ENCODE measurements at regions not wholly inside any gene's neighbourhood (a gene's known extent, or its start where the extent isn't known, plus 50 kb on each side); places are given as distances from the start of the nearest gene placed in this dataset.

DNA sequence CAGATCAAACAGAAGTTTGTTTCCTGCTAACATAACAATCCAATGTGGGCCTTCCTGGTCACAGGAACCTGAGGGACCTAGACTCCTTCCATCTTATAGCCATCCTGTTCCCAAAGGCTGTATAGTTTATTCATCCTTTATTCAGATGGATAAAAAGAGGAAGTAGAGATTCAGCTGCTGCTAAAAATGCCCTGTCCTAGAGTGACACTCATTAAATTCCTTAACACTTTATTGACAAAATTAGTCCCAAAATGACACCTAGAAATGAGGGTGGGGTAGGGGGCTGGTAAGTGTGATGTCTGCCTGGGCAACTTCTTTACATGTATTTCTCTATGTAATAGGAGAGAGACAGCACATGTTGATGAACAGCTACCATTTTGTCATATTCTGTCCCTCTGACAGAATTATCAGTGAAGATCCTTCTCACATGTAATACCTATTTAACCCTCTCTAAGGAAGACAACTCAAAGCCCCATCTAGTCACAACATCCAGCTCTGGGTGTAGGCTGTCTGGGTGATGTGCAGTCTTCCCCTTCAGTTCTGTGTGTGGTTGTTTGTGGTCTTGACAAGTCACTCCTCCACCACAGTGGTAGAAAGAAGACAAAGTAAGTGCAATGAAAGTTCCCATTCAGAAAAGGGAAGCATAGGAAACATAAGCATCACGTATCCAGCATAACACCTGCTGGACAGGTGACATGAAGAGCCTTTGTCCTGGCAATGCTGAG, 253.9 kb upstream of the CNTNAP5 start:
- Histone ChIP-seq H3K79me1 (replicated peaks; ENCODE audit: low read length, poor library complexity, severe bottlenecking) (no peaks in the 10 kb centered on the region), H3K14ac (ENCODE audit: low read length in 2 of 2) (no peak overlapping the region), H2BK120ac (ENCODE audit: low read depth, low read length) (no peak overlapping the region), H3K27me3 (ENCODE audit: control insufficient read depth in 1 of 2, insufficient read depth in 1 of 2, low read length in 2 of 2) (no peaks in the 10 kb centered on the region), H4K8ac (ENCODE audit: low read length) (no peak overlapping the region), H2AFZ (ENCODE audit: low read depth, low read length) (no peak overlapping the region), H3K9ac (ENCODE audit: low read length) (no peak overlapping the region), H3K4me1 (ENCODE audit: control insufficient read depth, insufficient read depth, low read depth, low read length) (no peaks in the 10 kb centered on the region), H2BK15ac (ENCODE audit: low read depth, poor library complexity, severe bottlenecking) (no peak overlapping the region), H2BK12ac (ENCODE audit: low read length in 2 of 2) (no peak overlapping the region), H2AK5ac (ENCODE audit: low read length, severe bottlenecking) (no peak overlapping the region), H3K4ac (ENCODE audit: low read depth in 1 of 2, low read length in 2 of 2) (peak overlapping the region in 1 of 2 experiments; percentile 26), H3K18ac (ENCODE audit: low read depth in 1 of 2, low read length in 2 of 2) (no peak overlapping the region), H4K91ac (ENCODE audit: low read length) (no peak overlapping the region), H3K4me2 (ENCODE audit: low read length, poor library complexity, severe bottlenecking) (no peak overlapping the region), H3K4me3 (ENCODE audit: insufficient read depth in 1 of 2, low read depth in 1 of 2, low read length in 2 of 2) (no peak overlapping the region), H3K9me3 (ENCODE audit: control insufficient read depth, low read length) (peaks cover 33% of the 10 kb centered on the region), H3K27ac (ENCODE audit: low read length, poor library complexity, severe bottlenecking) (no peak overlapping the region), H3K23ac (ENCODE audit: low read length in 2 of 2) (peak overlapping the region in 1 of 2 experiments; percentile 46), H3K36me3 (ENCODE audit: control insufficient read depth in 1 of 2, insufficient read depth in 2 of 2, low read depth in 1 of 2, low read length in 2 of 2) (no peaks in the 10 kb centered on the region), H2BK5ac (ENCODE audit: low read depth, low read length, poor library complexity, severe bottlenecking) (no peak overlapping the region)
- DNase-seq: no peak
- WGBS: 80% methylated on average over 1 of the region's 1 CpG

DNA sequence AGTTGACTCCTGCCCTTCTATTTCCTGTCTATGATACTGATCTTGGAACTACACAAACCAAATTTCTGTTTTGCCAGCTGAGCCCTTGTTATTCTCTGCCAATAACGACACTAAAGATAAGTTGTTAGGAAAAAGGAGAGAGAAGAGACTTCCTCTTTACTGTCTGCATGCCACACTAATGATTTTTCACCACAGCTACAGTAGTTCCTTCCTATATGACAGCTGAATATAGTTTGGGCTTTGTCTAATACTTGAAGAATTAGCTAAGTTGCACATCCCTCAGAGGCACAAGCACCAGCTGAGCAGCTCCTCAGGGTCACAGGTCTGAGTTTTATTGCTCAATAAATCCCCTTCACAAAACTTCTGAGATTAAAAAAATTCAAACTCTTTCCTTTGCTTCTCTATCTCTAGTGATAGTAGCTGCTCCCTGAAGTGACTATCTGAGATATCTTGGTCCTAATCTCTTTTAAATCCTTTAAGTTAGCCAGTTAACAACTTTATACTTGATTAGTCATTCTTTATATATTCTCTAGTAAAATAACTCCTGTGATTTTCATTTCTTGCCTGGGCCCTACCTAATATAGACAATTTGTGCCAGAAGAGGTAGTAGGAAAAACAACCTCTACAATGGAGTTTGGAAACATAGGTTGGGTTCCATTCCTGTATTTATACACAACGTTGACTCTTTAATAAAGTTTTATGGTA, 253.0 kb upstream of the CNTNAP5 start:
- Histone ChIP-seq H3K79me1 (replicated peaks; ENCODE audit: low read length, poor library complexity, severe bottlenecking) (no peaks in the 10 kb centered on the region), H3K4me1 (ENCODE audit: control insufficient read depth, insufficient read depth, low read depth, low read length) (no peaks in the 10 kb centered on the region), H3K18ac (ENCODE audit: low read depth in 1 of 2, low read length in 2 of 2) (no peak overlapping the region), H3K4me2 (ENCODE audit: low read length, poor library complexity, severe bottlenecking) (no peak overlapping the region), H3K23ac (ENCODE audit: low read length in 2 of 2) (no peak overlapping the region), H4K91ac (ENCODE audit: low read length) (no peak overlapping the region), H2BK120ac (ENCODE audit: low read depth, low read length) (no peak overlapping the region), H3K9me3 (ENCODE audit: control insufficient read depth, low read length) (peaks cover 30% of the 10 kb centered on the region), H4K8ac (ENCODE audit: low read length) (no peak overlapping the region), H3K4ac (ENCODE audit: low read depth in 1 of 2, low read length in 2 of 2) (no peak overlapping the region), H2AFZ (ENCODE audit: low read depth, low read length) (no peak overlapping the region), H2BK5ac (ENCODE audit: low read depth, low read length, poor library complexity, severe bottlenecking) (no peak overlapping the region), H3K4me3 (ENCODE audit: insufficient read depth in 1 of 2, low read depth in 1 of 2, low read length in 2 of 2) (no peak overlapping the region), H3K36me3 (ENCODE audit: control insufficient read depth in 1 of 2, insufficient read depth in 2 of 2, low read depth in 1 of 2, low read length in 2 of 2) (no peaks in the 10 kb centered on the region), H2AK5ac (ENCODE audit: low read length, severe bottlenecking) (no peak overlapping the region), H2BK12ac (ENCODE audit: low read length in 2 of 2) (no peak overlapping the region), H2BK15ac (ENCODE audit: low read depth, poor library complexity, severe bottlenecking) (no peak overlapping the region), H3K27ac (ENCODE audit: low read length, poor library complexity, severe bottlenecking) (no peak overlapping the region), H3K14ac (ENCODE audit: low read length in 2 of 2) (no peak overlapping the region), H3K27me3 (ENCODE audit: control insufficient read depth in 1 of 2, insufficient read depth in 1 of 2, low read length in 2 of 2) (no peaks in the 10 kb centered on the region), H3K9ac (ENCODE audit: low read length) (no peak overlapping the region)
- DNase-seq: peak; percentile 22
- no CpG with 5 or more reads among the region's 2 CpGs for WGBS

DNA sequence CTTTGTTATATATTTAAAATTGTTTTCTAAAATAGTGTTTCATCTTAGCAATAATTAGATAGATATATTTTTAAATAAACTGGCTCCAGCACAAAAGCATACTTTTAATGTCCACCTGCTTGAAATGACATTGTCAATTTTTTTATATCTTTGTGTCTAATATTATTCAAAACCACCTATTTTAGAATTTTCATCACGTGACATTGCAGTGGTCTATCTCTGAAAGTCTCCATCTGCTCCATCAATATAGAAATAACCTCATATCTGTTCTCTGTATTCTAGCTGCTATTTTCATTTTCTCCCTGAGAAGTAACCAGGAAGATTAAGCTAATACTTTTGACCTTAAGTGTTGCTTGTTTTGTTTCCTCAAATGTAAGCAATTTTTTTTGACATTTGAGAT, 248.0 kb upstream of the CNTNAP5 start:
- no peak overlapping the region for H2BK5ac ChIP-seq (ENCODE audit: low read depth, low read length, poor library complexity, severe bottlenecking)
- no peak for DNase-seq
- H3K9me3 ChIP-seq (ENCODE audit: control insufficient read depth, low read length): peaks cover 20% of the 10 kb centered on the region
- no peak overlapping the region for H4K8ac ChIP-seq (ENCODE audit: low read length)
- no peaks in the 10 kb centered on the region for H3K27me3 ChIP-seq (ENCODE audit: control insufficient read depth in 1 of 2, insufficient read depth in 1 of 2, low read length in 2 of 2)
- no peak overlapping the region for H3K4me3 ChIP-seq (ENCODE audit: insufficient read depth in 1 of 2, low read depth in 1 of 2, low read length in 2 of 2)
- H2BK12ac ChIP-seq (ENCODE audit: low read length in 2 of 2): no peak overlapping the region
- no peaks in the 10 kb centered on the region for H3K36me3 ChIP-seq (ENCODE audit: control insufficient read depth in 1 of 2, insufficient read depth in 2 of 2, low read depth in 1 of 2, low read length in 2 of 2)
- no CpG with 5 or more reads among the region's 1 CpG for WGBS
- H3K9ac ChIP-seq (ENCODE audit: low read length): no peak overlapping the region
- H3K27ac ChIP-seq (ENCODE audit: low read length, poor library complexity, severe bottlenecking): no peak overlapping the region
- no peak overlapping the region for H2AK5ac ChIP-seq (ENCODE audit: low read length, severe bottlenecking)
- H2BK15ac ChIP-seq (ENCODE audit: low read depth, poor library complexity, severe bottlenecking): no peak overlapping the region
- no peaks in the 10 kb centered on the region for H3K4me1 ChIP-seq (ENCODE audit: control insufficient read depth, insufficient read depth, low read depth, low read length)
- no peaks in the 10 kb centered on the region for H3K79me1 ChIP-seq (replicated peaks; ENCODE audit: low read length, poor library complexity, severe bottlenecking)
- no peak overlapping the region for H3K4ac ChIP-seq (ENCODE audit: low read depth in 1 of 2, low read length in 2 of 2)
- no peak overlapping the region for H4K91ac ChIP-seq (ENCODE audit: low read length)
- H3K4me2 ChIP-seq (ENCODE audit: low read length, poor library complexity, severe bottlenecking): no peak overlapping the region
- H3K14ac ChIP-seq (ENCODE audit: low read length in 2 of 2): no peak overlapping the region
- H2AFZ ChIP-seq (ENCODE audit: low read depth, low read length): no peak overlapping the region
- no peak overlapping the region for H2BK120ac ChIP-seq (ENCODE audit: low read depth, low read length)
- no peak overlapping the region for H3K23ac ChIP-seq (ENCODE audit: low read length in 2 of 2)
- H3K18ac ChIP-seq (ENCODE audit: low read depth in 1 of 2, low read length in 2 of 2): no peak overlapping the region

DNA sequence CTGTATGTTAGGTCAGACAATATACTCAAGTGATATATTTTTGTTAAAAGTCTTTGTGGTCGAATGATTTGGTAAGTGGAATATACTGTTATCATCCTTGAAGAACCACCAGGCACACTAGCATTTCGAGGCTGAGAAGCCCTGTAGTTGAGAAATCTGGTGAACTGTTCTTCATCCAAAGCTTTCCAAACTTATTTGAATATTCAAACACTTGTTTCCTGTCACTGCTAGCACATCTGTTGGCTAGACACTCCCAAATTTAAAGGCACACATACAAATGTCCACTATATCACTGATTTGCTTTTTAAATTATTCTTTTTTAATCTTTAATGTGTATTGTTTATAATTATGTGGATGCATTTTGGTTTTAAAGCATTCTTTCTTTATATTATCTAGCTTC, 241.9 kb upstream of the CNTNAP5 start:
- H4K8ac ChIP-seq (ENCODE audit: low read length): no peak overlapping the region
- no peak overlapping the region for H3K18ac ChIP-seq (ENCODE audit: low read depth in 1 of 2, low read length in 2 of 2)
- no peak overlapping the region for H3K23ac ChIP-seq (ENCODE audit: low read length in 2 of 2)
- no peak overlapping the region for H3K14ac ChIP-seq (ENCODE audit: low read length in 2 of 2)
- no peak overlapping the region for H3K9ac ChIP-seq (ENCODE audit: low read length)
- no peaks in the 10 kb centered on the region for H3K36me3 ChIP-seq (ENCODE audit: control insufficient read depth in 1 of 2, insufficient read depth in 2 of 2, low read depth in 1 of 2, low read length in 2 of 2)
- no peak overlapping the region for H2BK15ac ChIP-seq (ENCODE audit: low read depth, poor library complexity, severe bottlenecking)
- peak; percentile 9 for DNase-seq
- H2AK5ac ChIP-seq (ENCODE audit: low read length, severe bottlenecking): no peak overlapping the region
- H2BK120ac ChIP-seq (ENCODE audit: low read depth, low read length): no peak overlapping the region
- no peak overlapping the region for H3K4me3 ChIP-seq (ENCODE audit: insufficient read depth in 1 of 2, low read depth in 1 of 2, low read length in 2 of 2)
- peaks cover 16% of the 10 kb centered on the region for H3K9me3 ChIP-seq (ENCODE audit: control insufficient read depth, low read length)
- H3K79me1 ChIP-seq (replicated peaks; ENCODE audit: low read length, poor library complexity, severe bottlenecking): no peaks in the 10 kb centered on the region
- H2AFZ ChIP-seq (ENCODE audit: low read depth, low read length): no peak overlapping the region
- H3K27me3 ChIP-seq (ENCODE audit: control insufficient read depth in 1 of 2, insufficient read depth in 1 of 2, low read length in 2 of 2): no peaks in the 10 kb centered on the region
- no peak overlapping the region for H2BK5ac ChIP-seq (ENCODE audit: low read depth, low read length, poor library complexity, severe bottlenecking)
- 36% methylated on average over 2 of the region's 2 CpGs for WGBS
- no peak overlapping the region for H3K27ac ChIP-seq (ENCODE audit: low read length, poor library complexity, severe bottlenecking)
- no peak overlapping the region for H4K91ac ChIP-seq (ENCODE audit: low read length)
- no peak overlapping the region for H3K4me2 ChIP-seq (ENCODE audit: low read length, poor library complexity, severe bottlenecking)
- no peak overlapping the region for H3K4ac ChIP-seq (ENCODE audit: low read depth in 1 of 2, low read length in 2 of 2)
- H2BK12ac ChIP-seq (ENCODE audit: low read length in 2 of 2): no peak overlapping the region
- no peaks in the 10 kb centered on the region for H3K4me1 ChIP-seq (ENCODE audit: control insufficient read depth, insufficient read depth, low read depth, low read length)
